SU-DHL-6 (cell line): ENCODE measurements at regions not wholly inside any gene's neighbourhood (a gene's known extent, or its start where the extent isn't known, plus 50 kb on each side); places are given as distances from the start of the nearest gene placed in this dataset.

ENCODE experiments used
- EZH2phosphoT487 ChIP-seq: fragments of 200-600 bp; sonication (generic), shearing (Covaris generic); conservative IDR thresholded peaks from 2 replicates; pipeline ENCODE4 v1.6.1; 2018; ENCODE audit warnings: mild to moderate bottlenecking, antibody characterized with exemption, low read length, moderate library complexity, mixed read lengths
- TF ChIP-seq, protein P1 (sequence below): fragments of 200-600 bp; sonication (generic); IDR thresholded peaks from one replicate; pipeline ENCODE4 v1.5.1; 2017; ENCODE audit warnings: antibody characterized with exemption, mild to moderate bottlenecking, low read length, moderate library complexity; ENCODE audit not compliant: insufficient read depth, poor library complexity, severe bottlenecking

DNA sequence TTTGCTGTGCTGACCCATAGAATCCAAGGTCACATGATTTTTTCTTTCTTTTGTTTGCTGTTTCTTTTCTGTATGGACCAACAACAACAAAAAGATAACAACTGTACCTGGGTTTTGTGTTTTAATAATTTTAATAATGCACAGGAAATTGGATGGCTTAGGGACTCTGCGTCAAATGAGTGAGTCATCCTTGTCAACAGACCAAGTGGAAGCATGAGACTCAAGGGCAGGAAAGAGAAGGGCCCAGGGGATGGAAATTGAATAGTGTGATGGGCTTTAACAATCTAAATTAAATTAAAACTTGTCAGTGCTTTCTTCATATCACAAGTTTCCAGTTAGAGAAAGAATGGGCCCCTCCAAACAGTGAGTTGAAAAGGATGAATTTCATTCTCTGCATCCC lies 413.0 kb downstream of the PREX1 start:
- TF ChIP-seq, protein P1, sequence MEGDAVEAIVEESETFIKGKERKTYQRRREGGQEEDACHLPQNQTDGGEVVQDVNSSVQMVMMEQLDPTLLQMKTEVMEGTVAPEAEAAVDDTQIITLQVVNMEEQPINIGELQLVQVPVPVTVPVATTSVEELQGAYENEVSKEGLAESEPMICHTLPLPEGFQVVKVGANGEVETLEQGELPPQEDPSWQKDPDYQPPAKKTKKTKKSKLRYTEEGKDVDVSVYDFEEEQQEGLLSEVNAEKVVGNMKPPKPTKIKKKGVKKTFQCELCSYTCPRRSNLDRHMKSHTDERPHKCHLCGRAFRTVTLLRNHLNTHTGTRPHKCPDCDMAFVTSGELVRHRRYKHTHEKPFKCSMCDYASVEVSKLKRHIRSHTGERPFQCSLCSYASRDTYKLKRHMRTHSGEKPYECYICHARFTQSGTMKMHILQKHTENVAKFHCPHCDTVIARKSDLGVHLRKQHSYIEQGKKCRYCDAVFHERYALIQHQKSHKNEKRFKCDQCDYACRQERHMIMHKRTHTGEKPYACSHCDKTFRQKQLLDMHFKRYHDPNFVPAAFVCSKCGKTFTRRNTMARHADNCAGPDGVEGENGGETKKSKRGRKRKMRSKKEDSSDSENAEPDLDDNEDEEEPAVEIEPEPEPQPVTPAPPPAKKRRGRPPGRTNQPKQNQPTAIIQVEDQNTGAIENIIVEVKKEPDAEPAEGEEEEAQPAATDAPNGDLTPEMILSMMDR = no peak
- TF ChIP-seq EZH2phosphoT487 = no peak
